ENCODE measurements at regions not wholly inside any gene's neighbourhood (a gene's known extent, or its start where the extent isn't known, plus 50 kb on each side); places are given as distances from the start of the nearest gene placed in this dataset.
"Not testable (repeated sequence)": the region's sequence is repeated elsewhere in the genome, so short reads cannot be mapped to it uniquely, and the experiment has no call there.

GRCh38 chr4:129254526-129254925, 158.6 kb downstream of the C4orf33 start:
- DNase-seq = no peak

DNA sequence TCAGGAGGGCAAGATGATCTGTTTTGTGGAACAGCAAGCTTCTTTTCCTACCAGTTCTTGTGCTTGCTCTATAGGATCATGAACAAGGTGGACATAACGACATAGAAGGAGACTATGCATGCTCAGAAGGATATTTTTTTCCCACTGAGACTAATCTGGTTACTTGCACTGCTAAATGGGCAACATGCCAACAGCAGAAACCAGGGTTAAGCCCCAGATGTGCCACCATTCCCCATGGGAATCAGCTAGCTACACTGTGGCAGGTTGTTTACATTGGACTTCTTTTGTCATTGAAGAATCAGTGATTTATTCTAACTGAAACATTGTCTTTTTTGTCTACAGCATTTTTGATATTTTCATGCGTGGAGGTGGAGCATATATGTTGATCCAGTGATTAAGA, 165.6 kb downstream of the C4orf33 start:
- DNase-seq = no peak

DNA sequence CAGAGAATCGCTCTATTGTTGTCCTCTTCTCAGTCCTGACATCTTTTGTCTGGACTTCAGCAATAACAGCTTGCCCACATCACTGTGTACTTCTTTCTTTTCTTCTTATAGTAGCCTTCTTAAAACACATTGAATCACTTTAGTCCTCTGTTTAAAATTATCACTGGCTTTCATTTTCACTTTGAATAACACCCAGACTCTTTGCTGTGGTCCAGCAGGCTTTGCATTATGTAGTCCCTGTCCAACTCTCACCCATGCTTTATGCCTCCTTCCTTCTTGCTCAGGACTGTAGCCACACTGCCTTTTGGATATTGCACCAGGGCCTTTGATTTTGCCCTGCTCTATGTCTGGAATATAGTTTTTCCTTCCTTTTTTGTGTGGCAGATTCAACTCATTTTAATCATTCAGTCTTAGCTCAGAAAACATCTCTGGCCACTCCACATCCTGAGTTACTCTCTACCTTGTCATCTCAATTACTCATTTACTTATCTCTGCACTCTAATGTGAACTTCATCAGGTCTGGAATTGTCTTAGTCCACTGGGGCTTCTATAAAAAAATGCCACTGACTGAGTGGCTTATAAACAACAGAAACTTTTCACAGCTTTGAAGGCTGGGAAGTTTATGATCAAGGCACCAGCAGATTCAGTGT, 168.2 kb downstream of the C4orf33 start:
- DNase-seq = no peak

DNA sequence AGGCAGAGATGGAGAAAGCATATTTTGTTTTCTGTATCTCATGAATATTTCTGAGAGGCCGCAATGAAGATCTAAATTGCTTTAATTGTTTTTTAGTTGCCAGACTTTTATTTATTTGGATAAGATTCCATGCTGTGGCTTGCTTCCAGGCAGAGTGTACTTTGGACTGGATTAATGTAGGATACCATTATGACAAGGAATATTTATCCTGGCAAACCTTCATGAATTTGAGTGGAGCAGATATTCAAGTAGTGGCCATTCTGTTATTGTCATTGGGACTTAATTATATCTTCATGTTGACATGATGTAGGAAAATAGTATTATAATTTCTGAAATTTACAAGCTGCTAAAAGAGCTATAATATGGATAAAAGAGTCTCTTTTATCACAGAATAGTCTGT, 182.9 kb downstream of the C4orf33 start:
- no peak for DNase-seq

DNA sequence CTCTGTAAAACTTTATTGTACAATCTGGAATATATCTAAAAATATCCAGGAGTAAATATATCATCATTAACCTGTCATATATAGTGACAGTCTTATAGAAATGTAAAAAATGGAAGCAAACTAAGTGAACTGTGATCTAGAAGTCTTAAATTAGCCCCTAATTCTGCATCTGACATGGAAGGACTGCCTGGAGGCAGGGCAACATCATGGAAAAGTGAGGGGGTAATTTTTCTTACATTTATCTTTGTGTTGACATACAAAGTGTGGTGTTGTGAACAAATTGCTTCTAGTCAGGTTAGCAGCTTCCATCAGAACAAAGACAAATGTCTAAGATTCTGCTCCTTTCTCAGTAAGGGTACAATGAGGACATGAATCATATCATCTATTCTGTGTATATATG, 186.3 kb downstream of the C4orf33 start:
- no peak for DNase-seq

- not testable (repeated sequence) for DNase-seq
These were observed 196.2 kb downstream of the C4orf33 start for GRCh38 chr4:129292194-129292593.

GRCh38 chr4:129314781-129315180, 218.8 kb downstream of the C4orf33 start:
- no peak for DNase-seq

DNA sequence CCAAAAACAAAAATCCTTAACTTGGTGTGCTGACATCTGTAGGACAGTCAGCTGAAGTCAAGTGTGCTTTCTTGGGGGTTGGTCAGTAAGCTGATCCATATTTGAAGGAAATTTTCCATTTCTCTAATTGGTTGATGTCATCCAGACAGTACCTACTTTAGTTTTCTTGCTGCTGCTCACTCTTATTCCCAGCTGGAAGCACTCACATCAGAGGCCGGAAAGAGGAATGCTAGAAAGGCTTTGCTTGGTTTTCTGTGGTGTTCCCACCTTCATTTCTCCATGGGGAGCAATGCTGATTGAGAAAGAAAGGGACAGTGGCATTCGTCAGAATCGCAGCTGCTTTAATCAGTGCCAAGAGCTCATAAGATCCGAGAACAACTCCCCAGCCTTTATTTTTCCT, 227.0 kb downstream of the C4orf33 start:
- no peak for DNase-seq

DNA sequence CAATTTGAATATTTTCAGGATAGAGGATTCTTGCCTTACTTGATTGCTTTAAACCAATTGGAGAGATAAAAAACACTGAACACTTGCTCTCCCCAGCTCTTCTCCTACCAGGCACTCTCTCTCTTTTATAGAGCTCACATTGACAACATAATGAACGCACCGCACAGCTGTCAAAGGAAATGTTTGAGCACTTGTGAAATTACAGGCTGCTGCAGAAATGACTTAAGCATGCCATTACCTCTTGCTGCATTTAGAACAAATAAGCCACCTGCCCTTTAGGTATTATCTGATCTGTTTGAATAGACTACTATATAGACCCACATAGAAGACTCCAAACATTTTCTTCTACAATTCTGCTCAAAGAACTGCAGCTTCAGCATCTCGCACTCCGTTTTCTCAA, 227.7 kb downstream of the C4orf33 start:
- DNase-seq = no peak

GRCh38 chr4:129326571-129327460, 230.9 kb downstream of the C4orf33 start:
- no peak for DNase-seq

DNA sequence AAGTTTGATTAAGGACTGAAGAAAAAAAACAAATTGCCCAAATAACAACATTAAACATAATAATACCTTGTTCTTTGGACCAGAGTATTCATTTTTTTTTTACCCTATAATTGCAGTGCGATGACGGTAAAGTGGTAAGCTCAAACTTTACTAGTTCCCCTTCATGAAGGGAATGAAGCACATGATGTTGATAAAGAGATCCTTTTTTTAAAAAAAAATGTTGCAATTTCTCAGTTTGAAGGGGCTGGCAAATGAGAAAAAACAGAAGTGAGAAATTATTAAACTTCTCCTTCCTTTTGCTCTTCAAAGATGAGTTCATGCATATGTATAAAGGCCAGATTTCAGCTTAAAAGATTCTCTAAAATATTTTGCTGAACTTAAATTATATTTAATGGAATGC, 231.7 kb downstream of the C4orf33 start:
- no peak for DNase-seq

DNA sequence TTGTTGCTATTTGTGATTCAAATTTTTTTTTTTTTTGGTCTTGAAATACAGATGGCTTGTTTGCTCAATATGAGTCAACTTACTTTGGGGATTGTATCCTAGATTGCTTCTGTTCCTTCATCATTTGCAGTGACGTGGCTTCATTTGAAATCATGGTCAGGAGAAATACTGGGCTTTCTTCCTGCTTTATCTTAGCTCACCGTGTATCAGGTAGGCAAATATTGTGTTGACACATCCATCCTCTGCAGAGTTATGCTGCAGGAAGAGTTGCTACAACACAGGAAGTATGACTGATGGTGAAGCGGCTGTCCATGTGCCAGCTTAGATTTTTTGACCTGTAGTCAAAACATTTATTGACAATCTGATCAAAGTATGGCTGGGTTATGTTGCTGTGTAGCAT, 232.2 kb downstream of the C4orf33 start:
- DNase-seq = no peak

GRCh38 chr4:129334136-129334535, 238.2 kb downstream of the C4orf33 start:
- no peak for DNase-seq

- DNase-seq = no peak
These were observed 239.3 kb downstream of the C4orf33 start for GRCh38 chr4:129335276-129335675.

- no peak for DNase-seq
These were observed 239.9 kb downstream of the C4orf33 start for GRCh38 chr4:129335818-129336217.

DNA sequence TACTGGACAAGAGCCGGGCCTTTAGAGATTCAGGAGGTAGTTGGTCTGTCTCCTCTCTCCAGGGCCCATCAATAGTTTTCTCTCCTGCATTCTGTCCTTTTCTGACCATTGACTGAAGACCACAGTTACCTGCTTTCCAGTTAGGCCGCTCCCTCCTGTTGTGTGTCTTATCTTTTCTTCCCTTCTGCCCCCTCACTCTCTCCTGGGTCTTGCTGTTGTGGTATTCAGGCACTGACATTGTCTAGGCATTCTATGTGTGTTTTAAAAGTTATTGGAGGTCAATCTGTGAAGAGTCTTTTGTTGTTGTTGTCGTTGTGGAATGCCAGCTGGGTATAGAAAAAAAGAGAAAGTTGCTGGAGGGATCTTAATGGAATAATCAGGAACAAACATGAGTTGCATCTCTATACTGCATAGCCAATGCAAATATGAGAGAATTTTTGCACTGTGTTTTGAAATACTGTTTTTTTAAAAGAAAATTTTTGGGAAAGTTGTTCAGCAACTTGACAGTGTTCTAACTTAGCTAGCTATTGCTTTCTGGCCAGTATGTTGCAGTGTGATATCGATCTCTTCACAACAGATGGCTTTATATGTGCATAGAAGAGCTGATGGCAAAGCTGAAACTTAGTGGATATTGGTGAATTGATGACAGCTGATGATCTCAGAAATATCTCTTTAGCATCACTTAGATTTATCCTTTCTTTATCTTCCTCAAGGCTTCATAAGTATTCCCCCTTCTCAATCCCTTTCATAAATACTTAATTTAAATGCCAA, 240.7 kb downstream of the C4orf33 start:
- DNase-seq = no peak

- no peak for DNase-seq
These were observed 241.3 kb downstream of the C4orf33 start for GRCh38 chr4:129337228-129337620.

- no peak for DNase-seq
These were observed 247.0 kb downstream of the C4orf33 start for GRCh38 chr4:129342819-129343408.

DNA sequence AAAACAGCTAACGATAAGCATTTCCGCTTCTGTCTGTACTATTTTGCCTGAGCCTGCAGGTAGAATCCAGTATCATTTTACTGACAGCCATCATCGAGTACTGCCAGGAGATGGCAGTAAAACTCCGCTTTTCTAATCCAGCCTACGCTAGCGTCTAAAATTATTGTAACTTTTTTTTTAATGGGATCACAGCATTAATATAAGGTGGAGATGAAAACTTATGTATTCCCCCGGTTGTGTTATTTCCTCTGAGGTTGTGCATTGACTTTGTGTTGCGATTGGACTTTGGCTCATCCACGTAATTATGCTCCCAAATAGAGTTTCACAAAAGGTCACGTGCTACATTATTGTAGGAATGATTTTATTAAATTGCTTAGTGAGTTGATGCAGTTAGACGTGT, 248.1 kb downstream of the C4orf33 start:
- DNase-seq = peak; percentile 0

- no peak for DNase-seq
These were observed 249.7 kb downstream of the C4orf33 start for GRCh38 chr4:129345609-129346008.

GRCh38 chr4:129346036-129346435, 250.1 kb downstream of the C4orf33 start:
- DNase-seq = no peak

DNA sequence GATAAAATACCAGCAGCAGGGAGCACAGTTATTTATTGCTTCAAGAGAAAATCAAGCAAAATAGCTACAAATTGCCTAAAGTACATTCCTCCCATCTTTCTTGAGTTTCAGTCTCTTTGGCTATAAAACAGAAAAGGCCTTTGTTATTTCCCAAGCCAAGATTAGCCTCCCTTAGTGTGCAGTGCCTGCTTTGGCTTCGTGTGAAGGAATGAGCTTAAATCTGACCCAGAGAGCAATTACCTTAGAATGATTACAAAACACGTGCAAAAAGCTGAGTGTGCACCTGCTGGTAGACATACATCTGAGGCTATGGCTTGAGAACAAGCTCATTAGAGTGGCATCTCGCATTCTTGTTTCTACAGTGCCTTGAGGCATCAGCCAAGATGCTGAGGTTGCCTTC, 250.8 kb downstream of the C4orf33 start:
- DNase-seq = no peak

Data from NK-92 treated with Interleukin-12 subunit alpha and Interleukin-12 subunit beta, amount 100 ng/mL, for 24 hours (cell line).